Heart left ventricle (tissue), 16 donors: ENCODE measurements at regions not wholly inside any gene's neighbourhood (a gene's known extent, or its start where the extent isn't known, plus 50 kb on each side); places are given as distances from the start of the nearest gene placed in this dataset.

Source experiments
- ATAC-seq, 4 donors: fragments of 200-7000 bp; cut with Tn5 transposase; one replicate each; pipeline ENCODE4 v1.9.1; 2020 to 2022; ENCODE audit warnings: moderate library complexity in 4 of 4, mild to moderate bottlenecking in 3 of 4, moderate number of reproducible peaks in 1 of 4
- DNase-seq, 5 donors: peaks; one replicate each; pipeline ENCODE4 v3.0.0-alpha.2; 2020
- H3K27ac ChIP-seq, 12 donors: fragments of 200-600 bp; sonication (generic) in 4 of 12; one replicate each; pipeline versions ENCODE4 v1.5.0 to v1.8.0; 2016 to 2022; ENCODE audit warnings: mild to moderate bottlenecking in 2 of 12
- H3K27me3 ChIP-seq, 9 donors: fragments of 200-600 bp; sonication (generic) in 2 of 9; one replicate each; pipeline versions ENCODE4 v1.5.1 to v1.8.0; 2016 to 2022; ENCODE audit warnings: mild to moderate bottlenecking in 3 of 9
- H3K36me3 ChIP-seq, 9 donors: fragments of 200-600 bp; sonication (generic) in 2 of 9; one replicate each; pipeline versions ENCODE4 v1.5.0 to v1.8.0; 2018 to 2022; ENCODE audit warnings: mild to moderate bottlenecking in 2 of 9
- H3K4me1 ChIP-seq, 12 donors: fragments of 200-600 bp; sonication (generic) in 4 of 12; one replicate each; pipeline versions ENCODE4 v1.5.0 to v1.8.0; 2016 to 2022; ENCODE audit warnings: mild to moderate bottlenecking in 3 of 12
- H3K4me3 ChIP-seq, 12 donors: fragments of 200-600 bp; sonication (generic) in 4 of 12; one replicate each; pipeline versions ENCODE4 v1.5.0 to v1.8.0; 2017 to 2022; ENCODE audit warnings: mild to moderate bottlenecking in 9 of 12, moderate library complexity in 4 of 12
- H3K9me3 ChIP-seq, 12 donors: fragments of 200-600 bp; sonication (generic) in 4 of 12; one replicate each; pipeline versions ENCODE4 v1.5.0 to v1.8.0; 2016 to 2022; ENCODE audit warnings: mild to moderate bottlenecking in 1 of 12
- CTCF ChIP-seq, 12 donors: fragments of 200-600 bp; sonication (generic) in 4 of 12; IDR thresholded peaks; one replicate each; pipeline versions ENCODE4 v1.5.0 to v1.8.0; 2018 to 2022; ENCODE audit warnings: antibody characterized with exemption in 12 of 12, mild to moderate bottlenecking in 5 of 12
- POLR2A ChIP-seq, 2 donors: fragments of 450-650 bp; IDR thresholded peaks; one replicate each; pipeline ENCODE4 v1.6.1; 2017; ENCODE audit warnings: antibody characterized with exemption in 2 of 2, mild to moderate bottlenecking in 2 of 2, moderate library complexity in 2 of 2
- WGBS, 4 donors: extraction: QIAGEN DNeasy Blood & Tissue Kit in 2 of 4; methylation state at CpG; one replicate each; pipeline versions ENCODE4 v1.1.5 to v1.1.7; 2013 to 2018; 5-methylcytosine and 5-hydroxymethylcytosine counted together
- intact Hi-C, 10 donors: fragments of 100-400 bp; cut with DNase I; formaldehyde crosslinking; loops; one replicate each; pipeline versions ENCODE4 v1.11.1 to v1.14.2; 2022
- donor health status: ischemic (EF 13 %, LVEDD 7.1; RV severe dilation, severe dysfunction).
- donor health status: healthy with polysubstance abuse.
- donor health status: DM: no; HTN: yes; CAD: no.
- donor health status: DM: no; HTN: no; CAD: no.
- donor health status: ischemic (EF 25% LVEDD 6.9; RV normal size, moderate dysfunction).
- donor health status: ischemic (EF 25% LVEDD 5.7; RV mildly dilated, moderate dysfunction).
- donor health status: healthy.
- donor health status: DM: yes; HTN: yes; CAD: no.
- donor health status: ischemic (EF 35%, LVEDD 5.7; RV mildly dilated, moderate dysfunction).
- donor health status: nonischemic (EF 11% LVEDD 7.7; RV severe dilation, severe dysfunction).
- donor health status: DM: yes; HTN: yes; CAD: no.
- donor health status: PGD.
- donor health status: ischemic (EF 29% LVEDD 5.4; RV normal size, mild dysfunction).
- donor health status: nonischemic (EF 23%, LVEDD 6.1; RV moderate dilation, normal function).

GRCh38 chr3:78398401-78398800, 1358.5 kb downstream of the ROBO2 start:
- Histone ChIP-seq H3K9me3 (no peaks in the 10 kb centered on the region), H3K36me3 (no peaks in the 10 kb centered on the region), H3K4me3 (no peak overlapping the region), H3K27ac (no peak overlapping the region), H3K27me3 (no peaks in the 10 kb centered on the region), H3K4me1 (no peaks in the 10 kb centered on the region)
- ATAC-seq (no peak), DNase-seq (no peak)
- TF ChIP-seq POLR2A (IDR thresholded peaks at IDR 0.05) (no peak), CTCF (IDR thresholded peaks at IDR 0.05) (no peak)
- WGBS, 4 donors, result 66 to 78% (median 72%) methylated on average over 2 of the region's 2 CpGs
- intact Hi-C loops, result no loop called here

- intact Hi-C loops, result no loop called here
- ATAC-seq (no peak), DNase-seq (no peak)
- TF ChIP-seq CTCF (IDR thresholded peaks at IDR 0.05), result no peak
- TF ChIP-seq POLR2A (IDR thresholded peaks at IDR 0.05), result no peak
- Histone ChIP-seq H3K4me3 (no peak overlapping the region), H3K27ac (no peak overlapping the region), H3K36me3 (no peaks in the 10 kb centered on the region), H3K27me3 (no peaks in the 10 kb centered on the region), H3K9me3 (no peaks in the 10 kb centered on the region), H3K4me1 (no peaks in the 10 kb centered on the region)
- 63 to 76% (median 68%) methylated on average over 1 of the region's 1 CpG for WGBS, 4 donors
These were observed 1362.8 kb downstream of the ROBO2 start for GRCh38 chr3:78402720-78403119.

GRCh38 chr3:78405745-78406144, 1362.1 kb downstream of the ROBO1 start:
- peaks cover 0 to 4% (median 0%) of the 10 kb centered on the region in 12 donors for H3K9me3 ChIP-seq
- H3K27ac ChIP-seq, result no peak overlapping the region
- intact Hi-C loops, result no loop called here
- ATAC-seq (no peak), DNase-seq (no peak)
- no peaks in the 10 kb centered on the region for H3K4me1 ChIP-seq
- TF ChIP-seq CTCF (IDR thresholded peaks at IDR 0.05) (no peak), POLR2A (IDR thresholded peaks at IDR 0.05) (no peak)
- no peaks in the 10 kb centered on the region for H3K36me3 ChIP-seq
- no peak overlapping the region for H3K4me3 ChIP-seq
- no peaks in the 10 kb centered on the region for H3K27me3 ChIP-seq
- 65 to 81% (median 75%) methylated on average over 3 of the region's 3 CpGs for WGBS, 4 donors

- H3K27me3 ChIP-seq, result no peaks in the 10 kb centered on the region
- ATAC-seq, result no peak
- WGBS, 4 donors, result 86 to 89% (median 87%) methylated on average over 2 of the region's 2 CpGs
- intact Hi-C loops, result no loop called here
- no peak overlapping the region for H3K4me3 ChIP-seq
- peaks cover 0 to 4% (median 0%) of the 10 kb centered on the region in 12 donors for H3K9me3 ChIP-seq
- no peaks in the 10 kb centered on the region for H3K4me1 ChIP-seq
- TF ChIP-seq CTCF (IDR thresholded peaks at IDR 0.05) (no peak), POLR2A (IDR thresholded peaks at IDR 0.05) (no peak)
- no peak overlapping the region for H3K27ac ChIP-seq
- no peaks in the 10 kb centered on the region for H3K36me3 ChIP-seq
- no peak for DNase-seq
These were observed 1361.4 kb downstream of the ROBO1 start for GRCh38 chr3:78406396-78406795.
